Activated CD4-positive, alpha-beta T cell treated with anti-CD3 and anti-CD28 coated beads, Interleukin-2, amount 10 ng/mL, durations not matched to agents 7 days and 5 days (primary cell): ENCODE measurements at regions not wholly inside any gene's neighbourhood (a gene's known extent, or its start where the extent isn't known, plus 50 kb on each side); places are given as distances from the start of the nearest gene placed in this dataset.
"Not testable (repeated sequence)": the region's sequence is repeated elsewhere in the genome, so short reads cannot be mapped to it uniquely, and the experiment has no call there.

Experiments used
- CTCF ChIA-PET: fragments of 350-600 bp; sonication (Branson Sonifier 250); formaldehyde crosslinking; loops from one replicate; lab custom pipeline; 2021; ENCODE audit warnings: antibody characterized with exemption; lab: Charles Lee
- POLR2A ChIA-PET: fragments of 350-600 bp; sonication (Branson Sonifier 250); formaldehyde crosslinking; loops from one replicate; lab custom pipeline; 2021; ENCODE audit warnings: antibody characterized with exemption; lab: Charles Lee
- DNase-seq: peaks from one replicate; pipeline ENCODE4 v3.0.0-alpha.2; 2020
- H3K27ac Mint-ChIP-seq: one replicate; pipeline ENCODE4 v1.8.0; 2021; ENCODE audit warnings: mild to moderate bottlenecking, moderate library complexity, mixed read lengths
- H3K27me3 Mint-ChIP-seq: one replicate; pipeline ENCODE4 v1.8.0; 2021; ENCODE audit warnings: mixed read lengths
- H3K36me3 Mint-ChIP-seq: one replicate; pipeline ENCODE4 v1.8.0; 2021; ENCODE audit warnings: low read depth, mixed read lengths
- H3K4me1 Mint-ChIP-seq: one replicate; pipeline ENCODE4 v1.8.0; 2021; ENCODE audit warnings: mixed read lengths
- H3K4me3 Mint-ChIP-seq: one replicate; pipeline ENCODE4 v1.8.0; 2021; ENCODE audit warnings: mild to moderate bottlenecking, moderate library complexity, mixed read lengths
- H3K9me3 Mint-ChIP-seq: one replicate; pipeline ENCODE4 v1.8.0; 2021; ENCODE audit warnings: mixed read lengths

DNA sequence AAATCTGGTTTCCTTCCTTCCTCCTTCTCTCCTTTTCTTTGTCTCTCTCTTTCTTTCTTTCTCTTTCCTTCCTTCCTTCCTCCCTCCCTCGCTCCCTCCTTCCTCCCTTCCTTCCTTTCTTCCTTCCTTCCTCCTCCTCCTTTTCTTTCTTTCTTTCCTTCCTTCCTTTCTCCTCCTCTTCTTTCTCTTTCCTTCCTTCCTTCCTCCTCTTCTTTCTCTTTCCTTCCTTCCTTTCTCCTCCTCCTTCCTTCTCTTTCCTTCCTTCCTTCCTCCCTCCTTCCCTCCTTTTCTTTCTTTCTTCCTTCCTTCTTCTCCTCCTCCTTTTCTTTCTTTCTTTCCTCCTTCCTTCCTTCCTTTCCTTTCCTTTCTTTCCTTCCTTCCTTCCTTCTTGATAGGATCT is 61.2 kb downstream of the VIP start:
- POLR2A ChIA-PET: no interaction called here

DNA sequence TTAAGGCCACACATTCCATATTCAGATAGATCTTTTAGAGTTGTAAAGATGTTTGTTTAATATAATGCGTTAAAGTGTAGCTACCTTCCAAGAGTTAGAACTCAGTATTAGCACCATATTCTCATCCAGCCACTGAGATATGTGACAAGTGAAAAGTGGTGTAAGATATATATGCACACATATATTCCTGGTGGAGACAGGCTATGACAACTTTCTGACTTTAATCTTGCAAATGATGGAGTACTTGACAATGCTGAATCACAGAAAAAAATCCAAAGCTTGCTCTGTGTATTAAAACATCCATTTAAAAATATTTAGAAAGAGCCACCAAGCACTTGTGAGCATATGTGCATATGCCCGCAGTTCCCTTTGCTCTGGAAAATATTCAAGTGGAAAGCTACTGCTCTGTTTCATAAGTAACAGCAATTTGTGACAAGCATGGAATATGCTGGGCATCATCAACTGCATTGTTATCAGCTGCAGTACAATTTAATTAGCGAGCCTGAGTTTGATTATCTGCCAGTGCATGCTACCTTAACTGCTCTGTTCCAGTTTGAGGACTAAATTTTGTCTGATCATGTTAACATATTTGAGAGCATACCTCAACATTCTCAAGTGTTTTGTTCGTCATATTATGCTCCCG is 64.8 kb downstream of the VIP start:
- H3K4me1 Mint-ChIP-seq: no peaks in the 10 kb centered on the region
- ChIA-PET CTCF (no interaction called here), POLR2A (no interaction called here)
- H3K36me3 Mint-ChIP-seq: no peaks in the 10 kb centered on the region
- no peaks in the 10 kb centered on the region for H3K9me3 Mint-ChIP-seq
- no peaks in the 10 kb centered on the region for H3K27me3 Mint-ChIP-seq
- no peak overlapping the region for H3K4me3 Mint-ChIP-seq
- no peak for DNase-seq
- no peak overlapping the region for H3K27ac Mint-ChIP-seq

More for the DNA sequence above, 61.2 kb downstream of the VIP start:
- Mint-ChIP-seq H3K9me3 (no peaks in the 10 kb centered on the region), H3K4me3 (no peak overlapping the region), H3K27ac (no peak overlapping the region), H3K4me1 (no peaks in the 10 kb centered on the region), H3K36me3 (no peaks in the 10 kb centered on the region), H3K27me3 (no peaks in the 10 kb centered on the region)
- CTCF ChIA-PET: no interaction called here
- no peak for DNase-seq

DNA sequence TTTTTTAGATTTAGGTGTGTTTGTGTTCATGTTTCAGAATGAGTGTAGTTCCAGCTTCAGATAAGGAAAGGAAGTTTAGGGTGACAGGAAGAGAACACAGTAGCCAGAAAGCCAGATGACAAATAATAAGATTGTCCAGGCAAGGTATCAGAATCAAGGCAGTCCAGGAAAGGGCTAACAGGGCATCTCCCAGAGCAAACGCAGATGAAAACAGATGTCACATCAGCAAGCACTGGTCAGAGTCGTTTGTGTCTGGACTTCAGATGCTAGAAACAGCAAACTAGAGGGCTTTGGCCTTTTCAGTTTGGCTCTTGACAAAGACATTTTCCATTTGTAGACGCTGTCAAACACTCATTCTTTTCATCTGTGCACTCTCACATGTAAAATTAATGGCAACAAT is 65.5 kb downstream of the VIP start:
- Mint-ChIP-seq H3K9me3 (no peaks in the 10 kb centered on the region), H3K27ac (no peak overlapping the region), H3K4me1 (no peaks in the 10 kb centered on the region), H3K27me3 (no peaks in the 10 kb centered on the region), H3K4me3 (no peak overlapping the region), H3K36me3 (no peaks in the 10 kb centered on the region)
- no peak for DNase-seq
- CTCF ChIA-PET: interaction anchor here (0.7 kb wide), 1 partner anchor 326 kb away, joined by 4 read pairs; no protein-coding TSS in a partner anchor
- POLR2A ChIA-PET: no interaction called here

DNA sequence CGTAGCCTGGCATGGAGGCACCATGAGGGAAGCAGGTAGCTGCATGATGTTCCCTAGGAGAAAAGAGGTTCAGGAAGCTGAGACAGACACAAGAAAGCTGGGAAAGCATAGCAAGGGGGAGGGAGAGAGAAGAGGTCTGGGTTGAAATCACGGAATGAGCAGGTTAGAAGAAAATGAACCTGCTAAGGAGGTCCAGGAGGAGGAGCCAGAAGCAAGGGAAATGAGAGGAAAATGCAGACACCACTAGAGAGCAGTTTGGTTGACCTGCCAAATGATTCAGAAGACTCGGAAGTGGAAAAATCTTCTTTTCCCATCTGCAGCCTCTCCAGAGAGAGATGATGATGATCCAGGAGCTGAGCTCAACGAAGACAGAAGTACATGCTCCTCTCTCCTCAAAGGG is 70.9 kb downstream of the VIP start:
- ChIA-PET POLR2A (no interaction called here), CTCF (no interaction called here)
- H3K27me3 Mint-ChIP-seq: no peaks in the 10 kb centered on the region
- H3K9me3 Mint-ChIP-seq: no peaks in the 10 kb centered on the region
- H3K36me3 Mint-ChIP-seq: no peaks in the 10 kb centered on the region
- no peaks in the 10 kb centered on the region for H3K4me1 Mint-ChIP-seq
- no peak for DNase-seq
- H3K4me3 Mint-ChIP-seq: no peak overlapping the region
- no peak overlapping the region for H3K27ac Mint-ChIP-seq

GRCh38 chr6:152824666-152825065 is 74.1 kb downstream of the VIP start:
- Mint-ChIP-seq H3K4me3 (no peak overlapping the region), H3K36me3 (no peaks in the 10 kb centered on the region), H3K9me3 (no peaks in the 10 kb centered on the region), H3K27ac (no peak overlapping the region), H3K27me3 (no peaks in the 10 kb centered on the region), H3K4me1 (no peaks in the 10 kb centered on the region)
- CTCF ChIA-PET: no interaction called here
- no peak for DNase-seq
- POLR2A ChIA-PET: no interaction called here

DNA sequence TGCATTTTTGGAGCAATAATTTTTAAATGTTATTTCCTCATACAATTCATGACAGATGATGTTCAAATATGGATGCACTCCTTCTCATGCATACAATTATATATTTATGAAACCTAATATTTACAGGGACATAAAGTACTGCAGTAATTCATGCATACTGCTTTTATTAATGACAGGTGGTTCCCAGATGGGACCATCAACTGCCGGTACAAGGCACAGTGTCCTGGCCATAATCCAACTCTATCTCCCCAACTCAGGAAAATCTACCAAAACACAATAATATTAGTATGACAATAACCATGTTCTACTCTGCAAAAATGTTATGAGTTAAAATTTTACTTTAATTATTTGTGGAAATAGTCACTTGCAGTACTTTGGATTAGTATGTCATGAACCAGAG is 77.8 kb downstream of the VIP start:
- H3K9me3 Mint-ChIP-seq: no peaks in the 10 kb centered on the region
- no peaks in the 10 kb centered on the region for H3K4me1 Mint-ChIP-seq

GRCh38 chr6:152834366-152834765 is 83.8 kb downstream of the VIP start:
- H3K4me3 Mint-ChIP-seq, H3K27ac Mint-ChIP-seq, POLR2A ChIA-PET, H3K9me3 Mint-ChIP-seq, H3K4me1 Mint-ChIP-seq, CTCF ChIA-PET, H3K36me3 Mint-ChIP-seq, H3K27me3 Mint-ChIP-seq, DNase-seq: not testable (repeated sequence)

More for the DNA sequence above, 77.8 kb downstream of the VIP start:
- no peaks in the 10 kb centered on the region for H3K27me3 Mint-ChIP-seq
- POLR2A ChIA-PET: no interaction called here
- H3K27ac Mint-ChIP-seq: no peak overlapping the region
- DNase-seq: no peak
- H3K36me3 Mint-ChIP-seq: no peaks in the 10 kb centered on the region
- H3K4me3 Mint-ChIP-seq: no peak overlapping the region
- CTCF ChIA-PET: no interaction called here

- H3K27ac Mint-ChIP-seq: no peak overlapping the region
Observed at GRCh38 chr6:152836523-152836922, 85.9 kb downstream of the VIP start.

GRCh38 chr6:152845421-152845820 is 94.8 kb downstream of the VIP start:
- H3K4me1 Mint-ChIP-seq: no peaks in the 10 kb centered on the region
- H3K4me3 Mint-ChIP-seq: no peak overlapping the region
- H3K27ac Mint-ChIP-seq: no peak overlapping the region
- H3K36me3 Mint-ChIP-seq: no peaks in the 10 kb centered on the region
- ChIA-PET CTCF (no interaction called here), POLR2A (no interaction called here)
- peaks cover 2% of the 10 kb centered on the region for H3K27me3 Mint-ChIP-seq
- H3K9me3 Mint-ChIP-seq: peaks cover 2% of the 10 kb centered on the region
- DNase-seq: no peak

More at GRCh38 chr6:152836523-152836922, 85.9 kb downstream of the VIP start:
- no peak for DNase-seq
- Mint-ChIP-seq H3K36me3 (no peaks in the 10 kb centered on the region), H3K27me3 (peaks cover 2% of the 10 kb centered on the region), H3K9me3 (peaks cover 4% of the 10 kb centered on the region), H3K4me3 (no peak overlapping the region), H3K4me1 (no peaks in the 10 kb centered on the region)
- CTCF ChIA-PET: no interaction called here
- POLR2A ChIA-PET: no interaction called here

GRCh38 chr6:152846825-152847224 is 96.2 kb downstream of the VIP start:
- CTCF ChIA-PET: no interaction called here
- H3K27me3 Mint-ChIP-seq: peaks cover 4% of the 10 kb centered on the region
- no peak for DNase-seq
- no peaks in the 10 kb centered on the region for H3K36me3 Mint-ChIP-seq
- H3K4me3 Mint-ChIP-seq: no peak overlapping the region
- H3K27ac Mint-ChIP-seq: no peak overlapping the region
- H3K4me1 Mint-ChIP-seq: no peaks in the 10 kb centered on the region
- H3K9me3 Mint-ChIP-seq: peaks cover 2% of the 10 kb centered on the region
- POLR2A ChIA-PET: no interaction called here

GRCh38 chr6:152848919-152849318 is 98.3 kb downstream of the VIP start:
- DNase-seq: no peak
- POLR2A ChIA-PET: no interaction called here
- CTCF ChIA-PET: no interaction called here
- H3K9me3 Mint-ChIP-seq: peaks cover 2% of the 10 kb centered on the region
- H3K4me3 Mint-ChIP-seq: no peak overlapping the region
- H3K27me3 Mint-ChIP-seq: peaks cover 4% of the 10 kb centered on the region
- no peak overlapping the region for H3K27ac Mint-ChIP-seq
- no peaks in the 10 kb centered on the region for H3K36me3 Mint-ChIP-seq
- no peaks in the 10 kb centered on the region for H3K4me1 Mint-ChIP-seq

DNA sequence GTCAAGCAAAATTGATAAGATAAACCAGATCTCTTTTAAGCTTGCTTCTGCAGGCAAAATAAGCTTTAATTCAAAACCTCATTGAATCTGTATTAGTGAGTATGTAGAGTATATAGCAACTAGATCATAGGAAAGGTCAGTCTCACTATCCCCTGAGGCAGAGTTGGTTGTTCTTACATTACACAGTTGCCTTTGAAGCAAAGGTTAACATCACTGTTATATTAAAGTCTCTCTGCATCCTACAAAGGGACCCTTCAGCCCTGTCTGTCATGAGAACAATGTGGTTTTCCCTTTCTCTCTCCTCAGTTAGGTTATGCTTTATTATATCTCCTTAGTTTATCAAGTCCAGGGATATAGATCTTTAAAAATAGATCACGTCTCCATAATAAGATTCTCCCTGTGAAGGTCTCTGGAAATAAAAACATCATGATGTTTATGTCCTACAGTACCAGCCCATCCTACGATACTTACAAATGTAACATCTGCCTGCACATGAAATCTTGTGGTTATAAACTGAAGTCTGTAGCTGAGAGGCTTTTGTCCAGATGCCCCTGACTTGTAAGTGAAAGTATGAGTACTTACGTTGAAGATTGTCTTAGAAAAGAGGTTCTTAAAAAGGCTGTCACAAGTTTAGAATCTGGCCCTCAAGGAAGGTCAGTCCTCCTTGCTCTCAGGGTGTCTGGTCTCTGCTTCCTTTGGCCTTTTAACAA is 103.6 kb downstream of the VIP start:
- Mint-ChIP-seq H3K9me3 (no peaks in the 10 kb centered on the region), H3K4me3 (no peak overlapping the region), H3K27me3 (peaks cover 4% of the 10 kb centered on the region), H3K27ac (no peak overlapping the region), H3K4me1 (no peaks in the 10 kb centered on the region), H3K36me3 (no peaks in the 10 kb centered on the region)
- ChIA-PET POLR2A (no interaction called here), CTCF (no interaction called here)
- DNase-seq: no peak

- ChIA-PET POLR2A (no interaction called here), CTCF (no interaction called here)
- no peaks in the 10 kb centered on the region for H3K9me3 Mint-ChIP-seq
- peaks cover 5% of the 10 kb centered on the region for H3K27me3 Mint-ChIP-seq
- no peaks in the 10 kb centered on the region for H3K4me1 Mint-ChIP-seq
- no peak for DNase-seq
- H3K27ac Mint-ChIP-seq: no peak overlapping the region
- no peak overlapping the region for H3K4me3 Mint-ChIP-seq
- no peaks in the 10 kb centered on the region for H3K36me3 Mint-ChIP-seq
Observed at GRCh38 chr6:152858141-152858540, 107.5 kb downstream of the VIP start.

DNA sequence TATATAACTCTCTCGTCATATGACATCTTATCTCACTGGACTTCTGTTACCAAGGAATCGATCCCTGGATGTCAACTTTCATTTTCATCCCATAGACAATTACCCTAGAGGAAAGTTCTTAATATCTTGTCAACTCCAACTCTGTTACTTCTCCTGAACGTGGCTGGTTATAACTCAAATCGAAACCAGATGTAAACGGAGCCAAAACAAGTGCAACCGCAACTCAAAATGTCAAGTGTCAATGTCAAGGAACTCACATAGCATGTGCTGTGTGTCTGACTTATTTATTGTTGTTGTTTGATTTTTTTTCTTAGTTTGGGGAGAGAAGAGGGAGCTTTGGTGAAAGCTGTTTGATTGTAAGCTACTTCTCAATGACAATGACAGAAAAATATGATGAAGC is 108.6 kb downstream of the VIP start:
- CTCF ChIA-PET: no interaction called here
- no peaks in the 10 kb centered on the region for H3K4me1 Mint-ChIP-seq
- POLR2A ChIA-PET: no interaction called here
- H3K27ac Mint-ChIP-seq: no peak overlapping the region
- DNase-seq: no peak
- no peak overlapping the region for H3K4me3 Mint-ChIP-seq
- no peaks in the 10 kb centered on the region for H3K9me3 Mint-ChIP-seq
- no peaks in the 10 kb centered on the region for H3K36me3 Mint-ChIP-seq
- peaks cover 5% of the 10 kb centered on the region for H3K27me3 Mint-ChIP-seq
